Fibroblast of skin of right biceps (primary cell): ENCODE measurements at regions not wholly inside any gene's neighbourhood (a gene's known extent, or its start where the extent isn't known, plus 50 kb on each side); places are given as distances from the start of the nearest gene placed in this dataset.

ENCODE experiments used
- DNase-seq: peaks from one replicate; pipeline ENCODE4 v3.0.0-alpha.2; 2013

GRCh38 chrX:71000139-71000538 lies 68.0 kb downstream of the SNX12 start:
- DNase-seq = no peak

GRCh38 chrX:70998411-70999027 lies 67.6 kb upstream of the SLC7A3 start:
- peak; percentile 56 for DNase-seq

GRCh38 chrX:70995338-70995737 lies 64.4 kb upstream of the SLC7A3 start:
- DNase-seq = no peak

- no peak for DNase-seq
Measured at GRCh38 chrX:70988425-70988824, 57.5 kb upstream of the SLC7A3 start.
